CD4-positive, alpha-beta T cell (primary cell): ENCODE measurements at regions not wholly inside any gene's neighbourhood (a gene's known extent, or its start where the extent isn't known, plus 50 kb on each side); places are given as distances from the start of the nearest gene placed in this dataset.

Experiments
- ATAC-seq: fragments of 200-7000 bp; cut with Tn5 transposase; one replicate; pipeline ENCODE4 v1.10.0; 2022; ENCODE audit warnings: mild to moderate bottlenecking; ENCODE audit not compliant: poor library complexity
- CTCF ChIA-PET: fragments of 350-600 bp; sonication (Branson Sonifier 250); formaldehyde crosslinking; loops from one replicate; lab custom pipeline; 2021; ENCODE audit warnings: antibody characterized with exemption, inconsistent platforms; lab: Charles Lee
- POLR2A ChIA-PET: fragments of 350-600 bp; sonication (Branson Sonifier 250); formaldehyde crosslinking; loops from one replicate; lab custom pipeline; 2021; ENCODE audit warnings: antibody characterized with exemption, inconsistent platforms; lab: Charles Lee
- DNase-seq, 14 experiments: peaks; one replicate each; pipeline ENCODE4 v3.0.0-alpha.2; 2013 to 2020; ENCODE audit warnings: mixed read lengths in 2 of 14
- H3K27ac ChIP-seq, 2 donors: one replicate each; pipeline versions ENCODE4 v1.5.1 to v1.7.0; 2013; ENCODE audit warnings: low read length in 2 of 2, low read depth in 1 of 2, mild to moderate bottlenecking in 1 of 2
- H3K27me3 ChIP-seq, 2 experiments: 1 replicate in 1 of 2; 2 replicates in 1 of 2; pipeline versions ENCODE4 v1.6.1 to v1.7.0; 2013; ENCODE audit warnings: low read length in 2 of 2, control low read depth in 1 of 2, mild to moderate bottlenecking in 1 of 2, moderate library complexity in 1 of 2; ENCODE audit not compliant: insufficient read depth in 2 of 2, control insufficient read depth in 1 of 2
- H3K36me3 ChIP-seq: one replicate; pipeline ENCODE4 v1.6.1; 2013; ENCODE audit warnings: low read length, control low read depth; ENCODE audit not compliant: insufficient read depth
- H3K4me1 ChIP-seq: one replicate; pipeline ENCODE4 v1.6.1; 2013; ENCODE audit warnings: low read length, control low read depth; ENCODE audit not compliant: insufficient read depth
- H3K4me3 ChIP-seq: one replicate; pipeline ENCODE4 v1.5.1; 2013; ENCODE audit warnings: mild to moderate bottlenecking, low read length, moderate library complexity
- H3K9me3 ChIP-seq, 2 experiments: 1 replicate in 1 of 2; 2 replicates in 1 of 2; pipeline versions ENCODE4 v1.6.1 to v1.7.0; 2013; ENCODE audit warnings: low read length in 2 of 2, mild to moderate bottlenecking in 2 of 2, control low read depth in 1 of 2, moderate library complexity in 1 of 2; ENCODE audit not compliant: control insufficient read depth in 1 of 2, insufficient read depth in 1 of 2
- H3K27ac Mint-ChIP-seq: one replicate; pipeline ENCODE4 v1.8.0; 2020; ENCODE audit warnings: mixed read lengths
- H3K27me3 Mint-ChIP-seq: one replicate; pipeline ENCODE4 v1.8.0; 2021; ENCODE audit warnings: mixed read lengths
- H3K36me3 Mint-ChIP-seq: one replicate; pipeline ENCODE4 v1.8.0; 2021; ENCODE audit warnings: low read depth, mixed read lengths
- H3K4me1 Mint-ChIP-seq: one replicate; pipeline ENCODE4 v1.8.0; 2021; ENCODE audit warnings: low read depth, mixed read lengths
- H3K4me3 Mint-ChIP-seq: one replicate; pipeline ENCODE4 v1.8.0; 2020; ENCODE audit warnings: mild to moderate bottlenecking, mixed read lengths
- H3K9me3 Mint-ChIP-seq: one replicate; pipeline ENCODE4 v1.8.0; 2020; ENCODE audit warnings: mixed read lengths
- intact Hi-C, 2 experiments: fragments of 100-400 bp; cut with DNase I in 1 of 2; cut with micrococcal nuclease in 1 of 2; formaldehyde crosslinking; loops; one replicate each; pipeline versions ENCODE4 v1.15.1 to v1.9.0; 2023 to 2025; cut with DNase I, micrococcal nuclease
- TF ChIP-seq, protein P1 (sequence below): fragments of 200-600 bp; IDR thresholded peaks from one replicate; pipeline ENCODE4 v1.8.0; 2022; ENCODE audit warnings: antibody characterized with exemption, mild to moderate bottlenecking

DNA sequence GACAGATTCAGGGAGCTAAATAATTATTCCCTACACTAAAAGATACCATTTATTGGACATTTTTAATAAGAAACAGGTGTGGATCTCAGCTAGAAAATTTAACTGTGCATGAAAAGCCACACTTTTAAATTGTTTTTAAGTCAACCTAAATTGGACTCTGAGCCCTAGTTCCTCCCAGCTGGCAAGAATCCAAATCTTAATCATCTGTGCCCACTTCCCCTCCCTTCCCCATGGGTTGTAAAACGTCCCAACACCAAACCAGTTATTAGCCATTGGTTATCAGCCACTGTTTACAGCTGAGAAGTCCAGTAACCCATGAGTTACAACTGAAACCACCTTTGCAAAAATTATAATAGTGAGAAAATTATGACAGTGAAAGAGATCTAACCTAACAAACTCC is 125.6 kb upstream of the S100G start:
- DNase-seq (no peak), ATAC-seq (no peak)
- Histone ChIP-seq H3K4me3 (no peak overlapping the region), H3K9me3 (peaks cover 0 to 7% of the 10 kb centered on the region in 2 experiments), H3K36me3 (no peaks in the 10 kb centered on the region), H3K27ac (no peak overlapping the region), H3K4me1 (peaks cover 22% of the 10 kb centered on the region), H3K27me3 (no peaks in the 10 kb centered on the region)
- intact Hi-C loops: no loop called here
- ChIA-PET CTCF (interaction anchor here (0.6 kb wide), 1 partner anchor 150 kb away, joined by 3 read pairs; no protein-coding TSS in a partner anchor), POLR2A (no interaction called here)
- H3K36me3 Mint-ChIP-seq: no peaks in the 10 kb centered on the region
- H3K27ac Mint-ChIP-seq: no peak overlapping the region
- H3K4me1 Mint-ChIP-seq: peaks cover 25% of the 10 kb centered on the region
- H3K4me3 Mint-ChIP-seq: no peak overlapping the region
- H3K9me3 Mint-ChIP-seq: peaks cover 3% of the 10 kb centered on the region
- TF ChIP-seq, protein P1, sequence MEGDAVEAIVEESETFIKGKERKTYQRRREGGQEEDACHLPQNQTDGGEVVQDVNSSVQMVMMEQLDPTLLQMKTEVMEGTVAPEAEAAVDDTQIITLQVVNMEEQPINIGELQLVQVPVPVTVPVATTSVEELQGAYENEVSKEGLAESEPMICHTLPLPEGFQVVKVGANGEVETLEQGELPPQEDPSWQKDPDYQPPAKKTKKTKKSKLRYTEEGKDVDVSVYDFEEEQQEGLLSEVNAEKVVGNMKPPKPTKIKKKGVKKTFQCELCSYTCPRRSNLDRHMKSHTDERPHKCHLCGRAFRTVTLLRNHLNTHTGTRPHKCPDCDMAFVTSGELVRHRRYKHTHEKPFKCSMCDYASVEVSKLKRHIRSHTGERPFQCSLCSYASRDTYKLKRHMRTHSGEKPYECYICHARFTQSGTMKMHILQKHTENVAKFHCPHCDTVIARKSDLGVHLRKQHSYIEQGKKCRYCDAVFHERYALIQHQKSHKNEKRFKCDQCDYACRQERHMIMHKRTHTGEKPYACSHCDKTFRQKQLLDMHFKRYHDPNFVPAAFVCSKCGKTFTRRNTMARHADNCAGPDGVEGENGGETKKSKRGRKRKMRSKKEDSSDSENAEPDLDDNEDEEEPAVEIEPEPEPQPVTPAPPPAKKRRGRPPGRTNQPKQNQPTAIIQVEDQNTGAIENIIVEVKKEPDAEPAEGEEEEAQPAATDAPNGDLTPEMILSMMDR: no peak
- H3K27me3 Mint-ChIP-seq: no peaks in the 10 kb centered on the region

DNA sequence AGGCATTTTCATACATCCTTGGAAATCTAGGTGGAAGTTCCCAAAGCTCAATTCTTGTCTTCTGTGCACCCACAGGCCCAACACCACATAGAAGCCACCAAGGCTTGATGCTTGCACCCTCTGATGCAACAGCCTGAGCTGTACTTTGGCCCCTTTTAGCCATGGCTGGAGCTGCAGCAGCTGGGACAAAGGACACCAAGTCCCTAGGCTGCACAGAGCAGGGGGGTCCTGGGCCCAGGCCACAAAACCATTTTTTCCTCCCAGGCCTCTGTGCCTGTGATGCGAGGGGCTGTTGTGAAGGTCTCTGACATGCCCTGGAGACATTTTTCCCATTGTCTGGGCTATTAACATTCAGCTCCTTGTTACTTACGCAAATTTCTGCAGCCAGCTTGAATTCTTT is 124.0 kb upstream of the S100G start:
- H3K9me3 Mint-ChIP-seq: peaks cover 3% of the 10 kb centered on the region
- no peak overlapping the region for H3K4me3 ChIP-seq
- H3K36me3 Mint-ChIP-seq: no peaks in the 10 kb centered on the region
- H3K27ac Mint-ChIP-seq: no peak overlapping the region
- TF ChIP-seq, protein P1: no peak
- DNase-seq (no peak), ATAC-seq (no peak)
- peaks cover 0 to 7% of the 10 kb centered on the region in 2 experiments for H3K9me3 ChIP-seq
- peaks cover 30% of the 10 kb centered on the region for H3K4me1 ChIP-seq
- POLR2A ChIA-PET: no interaction called here
- CTCF ChIA-PET: no interaction called here
- H3K27me3 ChIP-seq: no peaks in the 10 kb centered on the region
- no peak overlapping the region for H3K4me3 Mint-ChIP-seq
- no peak overlapping the region for H3K27ac ChIP-seq
- H3K27me3 Mint-ChIP-seq: no peaks in the 10 kb centered on the region
- H3K36me3 ChIP-seq: no peaks in the 10 kb centered on the region
- intact Hi-C loops: no loop called here
- H3K4me1 Mint-ChIP-seq: peaks cover 36% of the 10 kb centered on the region

DNA sequence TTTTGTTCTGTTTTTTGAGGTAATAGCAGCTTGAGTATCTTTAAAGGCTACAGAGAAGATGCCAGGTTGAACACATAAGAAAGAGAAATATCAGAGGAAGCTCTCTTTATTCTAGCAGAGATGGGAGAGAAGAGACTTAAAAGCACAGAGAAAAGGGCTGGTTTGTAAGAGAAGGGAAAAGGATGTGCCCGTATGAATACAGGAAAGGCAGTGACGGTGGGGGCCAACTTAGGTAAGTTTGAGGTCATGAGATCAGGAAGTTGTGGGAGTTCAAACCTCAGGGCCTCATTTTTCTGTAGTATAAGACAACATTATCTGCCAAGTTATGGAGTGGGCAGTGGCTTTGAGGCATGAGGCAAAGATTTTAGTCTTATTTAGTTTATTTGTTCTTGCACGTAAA is 121.3 kb upstream of the S100G start:
- ChIA-PET CTCF (no interaction called here), POLR2A (interaction anchor here (0.8 kb wide), 1 partner anchor 74 kb away, joined by 3 read pairs; no protein-coding TSS in a partner anchor)
- peaks cover 0 to 7% of the 10 kb centered on the region in 2 experiments for H3K9me3 ChIP-seq
- intact Hi-C loops: no loop called here
- H3K27me3 Mint-ChIP-seq: no peaks in the 10 kb centered on the region
- peak overlapping the region; percentile 93 for H3K27ac Mint-ChIP-seq
- peaks cover 36% of the 10 kb centered on the region for H3K4me1 Mint-ChIP-seq
- peaks cover 30% of the 10 kb centered on the region for H3K4me1 ChIP-seq
- no peak overlapping the region for H3K4me3 ChIP-seq
- ATAC-seq (peak; percentile 92), DNase-seq (peak in 12 of 14 experiments; percentile 2 to 75 (median 21))
- H3K27me3 ChIP-seq: no peaks in the 10 kb centered on the region
- no peaks in the 10 kb centered on the region for H3K36me3 ChIP-seq
- H3K9me3 Mint-ChIP-seq: peaks cover 3% of the 10 kb centered on the region
- peak overlapping the region; percentile 65 for H3K4me3 Mint-ChIP-seq
- peak overlapping the region in 1 of 2 donors; percentile 55 for H3K27ac ChIP-seq
- no peaks in the 10 kb centered on the region for H3K36me3 Mint-ChIP-seq
- TF ChIP-seq, protein P1: no peak
